ENCODE measurements at regions not wholly inside any gene's neighbourhood (a gene's known extent, or its start where the extent isn't known, plus 50 kb on each side); places are given as distances from the start of the nearest gene placed in this dataset.

GRCh38 chr11:10920875-10921274 lies 63.0 kb upstream of the ZBED5 start:
- H3K27ac Mint-ChIP-seq = no peak overlapping the region
- no peak for TF ChIP-seq CTCF (conservative IDR thresholded peaks at IDR 0.05)
- no peak overlapping the region for H3K4me3 Mint-ChIP-seq
- no peaks in the 10 kb centered on the region for H3K36me3 ChIP-seq (ENCODE audit: control insufficient read depth, insufficient read depth, low read length)
- H3K4me3 ChIP-seq (ENCODE audit: low read length) = no peak overlapping the region
- no peaks in the 10 kb centered on the region for H3K4me1 Mint-ChIP-seq
- no peaks in the 10 kb centered on the region for H3K27me3 ChIP-seq (ENCODE audit: control insufficient read depth, insufficient read depth, low read length, poor library complexity, severe bottlenecking)
- peaks cover 16% of the 10 kb centered on the region for H3K9me3 ChIP-seq (ENCODE audit: control insufficient read depth, low read length)
- H3K36me3 Mint-ChIP-seq (ENCODE audit: low read depth) = peaks cover 2% of the 10 kb centered on the region
- peaks cover 24% of the 10 kb centered on the region for H3K9me3 Mint-ChIP-seq
- H3K27ac ChIP-seq (ENCODE audit: low read depth, low read length) = no peak overlapping the region
- H3K4me1 ChIP-seq (ENCODE audit: control insufficient read depth, insufficient read depth, low read length) = no peaks in the 10 kb centered on the region
- H3K9ac ChIP-seq (ENCODE audit: extremely low read depth, low read length, poor library complexity, severe bottlenecking) = no peak overlapping the region
- H3K27me3 Mint-ChIP-seq (ENCODE audit: insufficient read depth) = no peaks in the 10 kb centered on the region
- DNase-seq = no peak

- no peak overlapping the region for H3K4me3 ChIP-seq (ENCODE audit: low read length)
- no peak for DNase-seq
- H3K4me1 ChIP-seq (ENCODE audit: control insufficient read depth, insufficient read depth, low read length) = no peaks in the 10 kb centered on the region
- H3K9me3 Mint-ChIP-seq = peaks cover 24% of the 10 kb centered on the region
- no peaks in the 10 kb centered on the region for H3K4me1 Mint-ChIP-seq
- no peak overlapping the region for H3K9ac ChIP-seq (ENCODE audit: extremely low read depth, low read length, poor library complexity, severe bottlenecking)
- H3K27ac ChIP-seq (ENCODE audit: low read depth, low read length) = no peak overlapping the region
- H3K36me3 Mint-ChIP-seq (ENCODE audit: low read depth) = peaks cover 2% of the 10 kb centered on the region
- 64% methylated on average over 1 of the region's 1 CpG; no CpG with 5 or more reads in 1 of the 2 experiments for WGBS, 2 experiments (ENCODE audit: insufficient coverage in 1 of 2, insufficient read length in 1 of 2)
- no peaks in the 10 kb centered on the region for H3K36me3 ChIP-seq (ENCODE audit: control insufficient read depth, insufficient read depth, low read length)
- no peaks in the 10 kb centered on the region for H3K27me3 ChIP-seq (ENCODE audit: control insufficient read depth, insufficient read depth, low read length, poor library complexity, severe bottlenecking)
- no peak for TF ChIP-seq CTCF (conservative IDR thresholded peaks at IDR 0.05)
- H3K27ac Mint-ChIP-seq = no peak overlapping the region
- no peak overlapping the region for H3K4me3 Mint-ChIP-seq
- no peaks in the 10 kb centered on the region for H3K27me3 Mint-ChIP-seq (ENCODE audit: insufficient read depth)
- peaks cover 16% of the 10 kb centered on the region for H3K9me3 ChIP-seq (ENCODE audit: control insufficient read depth, low read length)
Measured at GRCh38 chr11:10920205-10920604, 62.4 kb upstream of the ZBED5 start.

- Mint-ChIP-seq H3K4me1 (no peaks in the 10 kb centered on the region), H3K27me3 (ENCODE audit: insufficient read depth) (no peaks in the 10 kb centered on the region), H3K36me3 (ENCODE audit: low read depth) (peaks cover 2% of the 10 kb centered on the region), H3K27ac (no peak overlapping the region), H3K4me3 (no peak overlapping the region), H3K9me3 (peaks cover 24% of the 10 kb centered on the region)
- H3K4me3 ChIP-seq (ENCODE audit: low read length) = no peak overlapping the region
- no peak for TF ChIP-seq CTCF (conservative IDR thresholded peaks at IDR 0.05)
- H3K27ac ChIP-seq (ENCODE audit: low read depth, low read length) = no peak overlapping the region
- no peaks in the 10 kb centered on the region for H3K4me1 ChIP-seq (ENCODE audit: control insufficient read depth, insufficient read depth, low read length)
- no peak overlapping the region for H3K9ac ChIP-seq (ENCODE audit: extremely low read depth, low read length, poor library complexity, severe bottlenecking)
- no peaks in the 10 kb centered on the region for H3K27me3 ChIP-seq (ENCODE audit: control insufficient read depth, insufficient read depth, low read length, poor library complexity, severe bottlenecking)
- H3K36me3 ChIP-seq (ENCODE audit: control insufficient read depth, insufficient read depth, low read length) = no peaks in the 10 kb centered on the region
- H3K9me3 ChIP-seq (ENCODE audit: control insufficient read depth, low read length) = peaks cover 16% of the 10 kb centered on the region
- no peak for DNase-seq
- whole genome bisulfite sequencing, 2 experiments (ENCODE audit: insufficient coverage in 1 of 2, insufficient read length in 1 of 2) = 86% methylated on average over 1 of the region's 1 CpG; no CpG with 5 or more reads in 1 of the 2 experiments
Measured at GRCh38 chr11:10918698-10919097, 60.8 kb upstream of the ZBED5 start.
